K562 (cell line): ENCODE measurements at regions not wholly inside any gene's neighbourhood (a gene's known extent, or its start where the extent isn't known, plus 50 kb on each side); places are given as distances from the start of the nearest gene placed in this dataset.

Source experiments
- ATAC-seq: fragments of 200-7000 bp; cut with Tn5 transposase; 3 replicates; pipeline ENCODE4 v1.9.1; 2020; ENCODE audit warnings: moderate library complexity
- BruUV-seq: library from RNA; stranded (reverse); fragments of 400-500 nt; replicated peaks from 2 replicates; lab custom pipeline; 2021; lab: Mats Ljungman, UMichigan
- CTCF ChIA-PET: fragments of 300-600 bp; formaldehyde crosslinking; extraction: SDS; loops from one replicate; lab custom pipeline; 2021; ENCODE audit warnings: low intra/inter-chr PET ratio; lab: Yijun Ruan, JAX
- POLR2A ChIA-PET: fragments of 300-600, 350-650 bp; sonication (Branson Sonifier 250); formaldehyde crosslinking; extraction: SDS; loops from one replicate; lab custom pipeline; 2021; ENCODE audit warnings: antibody characterized with exemption, inconsistent platforms; lab: Yijun Ruan, JAX
- DNase-seq, 4 experiments: peaks; one replicate each; pipeline versions ENCODE4 v3.0.0 to v3.0.0-alpha.2; 2011 to 2018; ENCODE audit warnings: low spot score in 3 of 4, mixed read lengths in 3 of 4; ENCODE audit errors: extremely low read depth in 1 of 4
- FAIRE-seq: peaks from 2 replicates; lab custom pipeline; 2011; peaks lifted over from hg19 to GRCh38; lab: Jason Lieb, UNC
- H2AFZ ChIP-seq: 2 replicates; pipeline ENCODE4 v1.6.0; 2011; ENCODE audit warnings: low read depth, low read length, control low read depth, inconsistent platforms
- H3K27ac ChIP-seq: fragments of 200-600 bp; 3 replicates; pipeline ENCODE4 v1.8.0; 2011; ENCODE audit warnings: low read depth, mild to moderate bottlenecking, control low read depth, inconsistent platforms, low read length, moderate library complexity, mixed read lengths; ENCODE audit errors: extremely low read depth
- H3K27me3 ChIP-seq, 2 experiments: fragments of 300-600 bp in 1 of 2; 2 replicates in 1 of 2; 3 replicates in 1 of 2; pipeline versions ENCODE4 v1.6.0 to v1.8.0; 2011; ENCODE audit warnings: inconsistent platforms in 2 of 2, low read length in 2 of 2, mild to moderate bottlenecking in 1 of 2, mixed read lengths in 1 of 2, moderate library complexity in 1 of 2; ENCODE audit not compliant: control insufficient read depth in 2 of 2, insufficient read depth in 2 of 2
- H3K36me3 ChIP-seq: fragments of 300-600 bp; 3 replicates; pipeline ENCODE4 v1.8.0; 2011; ENCODE audit warnings: mild to moderate bottlenecking, low read length, inconsistent platforms; ENCODE audit not compliant: control insufficient read depth, insufficient read depth
- H3K4me1 ChIP-seq, 2 experiments: fragments of 200-600 bp in 1 of 2; replicated peaks in 1 of 2; 2 replicates in 1 of 2; 3 replicates in 1 of 2; pipeline versions ENCODE4 v1.5.1 to v1.8.0; 2011; ENCODE audit warnings: inconsistent platforms in 2 of 2, low read length in 2 of 2, mild to moderate bottlenecking in 1 of 2, mixed read lengths in 1 of 2, moderate library complexity in 1 of 2; ENCODE audit not compliant: control insufficient read depth in 2 of 2, insufficient read depth in 2 of 2
- H3K4me2 ChIP-seq: 2 replicates; pipeline ENCODE4 v1.6.1; 2011; ENCODE audit warnings: low read length, control low read depth, inconsistent platforms, mixed read lengths; ENCODE audit not compliant: insufficient read depth
- H3K4me3 ChIP-seq: fragments of 200-600 bp; sonication (generic), shearing (Covaris generic); 2 replicates; pipeline ENCODE4 v1.5.1; 2016; ENCODE audit warnings: control low read depth, inconsistent platforms
- H3K79me2 ChIP-seq: fragments of 200-600 bp; 3 replicates; pipeline ENCODE4 v1.8.0; 2011; ENCODE audit warnings: low read length, inconsistent platforms; ENCODE audit not compliant: control insufficient read depth, insufficient read depth
- H3K9ac ChIP-seq, 2 experiments: 2 replicates each; pipeline versions ENCODE4 v1.6.0 to v1.6.1; 2011; ENCODE audit warnings: low read depth in 2 of 2, low read length in 2 of 2, control low read depth in 1 of 2, inconsistent platforms in 1 of 2, mild to moderate bottlenecking in 1 of 2, mixed read lengths in 1 of 2; ENCODE audit not compliant: insufficient read depth in 1 of 2
- H3K9me1 ChIP-seq: one replicate; pipeline ENCODE4 v1.6.0; 2011; ENCODE audit warnings: inconsistent platforms, mild to moderate bottlenecking, low read length, moderate library complexity; ENCODE audit not compliant: control insufficient read depth, insufficient read depth
- H3K9me3 ChIP-seq: replicated peaks from 2 replicates; pipeline ENCODE4 v1.5.1; 2011; ENCODE audit warnings: low read depth, low read length, inconsistent platforms; ENCODE audit not compliant: control insufficient read depth, insufficient read depth
- H4K20me1 ChIP-seq: replicated peaks from 2 replicates; pipeline ENCODE4 v1.6.1; 2011; ENCODE audit warnings: low read length, inconsistent platforms, mixed read lengths; ENCODE audit not compliant: control insufficient read depth, insufficient read depth
- CHAMP1 ChIP-seq: fragments of 450-650 bp; IDR thresholded peaks from 2 replicates; pipeline ENCODE4 v1.6.1; 2016; ENCODE audit warnings: mild to moderate bottlenecking
- DPF2 ChIP-seq: fragments of 450-650 bp; IDR thresholded peaks from 2 replicates; pipeline ENCODE4 v1.6.1; 2016
- ESRRA ChIP-seq: fragments of 450-650 bp; IDR thresholded peaks from 2 replicates; pipeline ENCODE4 v1.6.1; 2014; ENCODE audit warnings: low read depth, mild to moderate bottlenecking, moderate library complexity, borderline replicate concordance
- HSF4 ChIP-seq: fragments of 250-450 bp; sonication (Bioruptor Pico); IDR thresholded peaks from 2 replicates; pipeline ENCODE4 v2.1.2; 2022; ENCODE audit warnings: mild to moderate bottlenecking, moderate library complexity, borderline replicate concordance
- MAFK ChIP-seq: IDR thresholded peaks from 2 replicates; pipeline ENCODE4 v1.6.1; 2011; ENCODE audit warnings: low read length, improper control_type of control experiment
- POLR3A ChIP-seq: IDR thresholded peaks from 2 replicates; pipeline ENCODE4 v1.6.1; 2011; ENCODE audit warnings: borderline replicate concordance, mild to moderate bottlenecking, moderate library complexity; ENCODE audit not compliant: insufficient read length, insufficient read depth; ENCODE audit errors: extremely low read depth
- RBM25 ChIP-seq: fragments of 200-400 bp; formaldehyde crosslinking; IDR thresholded peaks from 2 replicates; pipeline ENCODE4 v1.6.1; 2018; ENCODE audit warnings: low read length, low read depth, moderate library complexity; ENCODE audit not compliant: severe bottlenecking
- STAG1 ChIP-seq: sonication (generic); formaldehyde crosslinking; IDR thresholded peaks from 2 replicates; pipeline ENCODE4 v1.5.0; 2020; ENCODE audit warnings: missing genetic modification reagents, borderline replicate concordance
- TCF15 ChIP-seq: fragments of 250-450 bp; sonication (Bioruptor Pico); IDR thresholded peaks from 2 replicates; pipeline ENCODE4 v1.8.0; 2022; ENCODE audit warnings: moderate library complexity, mild to moderate bottlenecking, inconsistent platforms
- ZBTB11 ChIP-seq, 3 experiments: fragments of 200-800 bp in 1 of 3; fragments of 250-450 bp in 1 of 3; fragments of 450-650 bp in 1 of 3; sonication (Bioruptor Pico) in 1 of 3; sonication (Bioruptor generic) in 1 of 3; formaldehyde crosslinking in 1 of 3; IDR thresholded peaks; 2 replicates each; pipeline versions ENCODE4 v1.6.1 to v1.8.0; 2016 to 2022; ENCODE audit warnings: mild to moderate bottlenecking in 2 of 3, missing genetic modification characterization in 2 of 3, missing compliant biosample characterization in 1 of 3, moderate library complexity in 1 of 3
- ZBTB7A ChIP-seq: IDR thresholded peaks from 2 replicates; pipeline ENCODE4 v1.6.1; 2011; ENCODE audit warnings: low read depth, mild to moderate bottlenecking, low read length, moderate library complexity, borderline replicate concordance; ENCODE audit not compliant: control insufficient read depth
- ZFP91 ChIP-seq: sonication (generic); formaldehyde crosslinking; IDR thresholded peaks from 2 replicates; pipeline ENCODE4 v1.8.0; 2022; ENCODE audit warnings: mild to moderate bottlenecking, missing genetic modification reagents
- ZNF12 ChIP-seq: sonication (generic); formaldehyde crosslinking; IDR thresholded peaks from 2 replicates; pipeline ENCODE4 v1.4.0; 2020; ENCODE audit warnings: mild to moderate bottlenecking, missing genetic modification reagents
- WGBS: fragments of 100-300 bp; shearing (Covaris generic); methylation state at CpG from one replicate; pipeline ENCODE4 v1.1.6; 2016; ENCODE audit warnings: low coverage, mixed read lengths; ENCODE audit not compliant: insufficient coverage; ENCODE audit errors: missing lambda C conversion rate; 5-methylcytosine and 5-hydroxymethylcytosine counted together
- in situ Hi-C: fragments of 300-500 bp; cut with MboI; formaldehyde crosslinking; loops from 4 replicates; pipeline ENCODE4 v1.15.0; 2018; ENCODE audit warnings: inconsistent platforms, mixed read lengths
- intact Hi-C: fragments of 100-400 bp; cut with micrococcal nuclease; formaldehyde crosslinking; loops from 2 replicates; pipeline ENCODE4 v1.14.2; 2022

- no peak overlapping the region; a peak in 1 of 4 replicates for H3K9ac ChIP-seq
- ChIA-PET CTCF (no interaction called here), POLR2A (interaction anchor here (0.7 to 1.0 kb wide), 2 partner anchors 9 to 790 kb away, joined by 3 to 5 read pairs; no protein-coding TSS in a partner anchor)
- FAIRE-seq = no peak
- H2AFZ ChIP-seq = no peak overlapping the region
- ATAC-seq = no peak
- no peaks in the 10 kb centered on the region for H3K79me2 ChIP-seq
- peaks cover 8 to 36% of the 10 kb centered on the region in 2 experiments; a peak in 4 of 5 replicates for H3K27me3 ChIP-seq
- no peaks in the 10 kb centered on the region for H3K9me1 ChIP-seq
- BruUV-seq = no TSS peak
- H3K36me3 ChIP-seq = no peaks in the 10 kb centered on the region
- no peak overlapping the region for H3K27ac ChIP-seq
- peak in 1 of 4 experiments; percentile 3 for DNase-seq
- peaks cover 0 to 2% of the 10 kb centered on the region in 2 experiments; a peak in 1 of 5 replicates for H3K4me1 ChIP-seq
- in situ Hi-C loops (no loop called here), intact Hi-C loops (no loop called here)
- under 1% methylated on average over 17 of the region's 17 CpGs for WGBS
- no peaks in the 10 kb centered on the region for H4K20me1 ChIP-seq
- no peaks in the 10 kb centered on the region for H3K9me3 ChIP-seq
- no peak overlapping the region for H3K4me3 ChIP-seq
- H3K4me2 ChIP-seq = no peak overlapping the region
- no peak for TF ChIP-seq TCF15 (CRISPR knock-in tag)
- no peak for TF ChIP-seq HSF4 (CRISPR knock-in tag)
- TF ChIP-seq MAFK = no peak
- TF ChIP-seq ZBTB11 (CRISPR knock-in tag; IDR thresholded peaks at IDR 0.05) = no peak
- TF ChIP-seq ZBTB7A = no peak
- TF ChIP-seq STAG1 (CRISPR knock-in tag) = no peak
- TF ChIP-seq ESRRA = no peak
- no peak for TF ChIP-seq DPF2
- no peak for TF ChIP-seq RBM25
- no peak for TF ChIP-seq ZNF12 (CRISPR knock-in tag)
- TF ChIP-seq ZFP91 (CRISPR knock-in tag) = no peak
- no peak for TF ChIP-seq POLR3A
- TF ChIP-seq CHAMP1 = no peak
Measured at GRCh38 chr1:29783508-29784275, 547.4 kb downstream of the PTPRU start.
